H1 (cell line): ENCODE measurements at regions not wholly inside any gene's neighbourhood (a gene's known extent, or its start where the extent isn't known, plus 50 kb on each side); places are given as distances from the start of the nearest gene placed in this dataset.

Experiments used
- CTCF ChIA-PET: fragments of 300-600 bp; sonication (Branson Sonifier 250); formaldehyde crosslinking; loops from one replicate; lab custom pipeline; 2021; ENCODE audit not compliant: partially characterized antibody; lab: Charles Lee
- POLR2A ChIA-PET: fragments of 300-600 bp; sonication (Branson Sonifier 250); formaldehyde crosslinking; loops from one replicate; lab custom pipeline; 2021; ENCODE audit warnings: inconsistent platforms; ENCODE audit not compliant: partially characterized antibody; lab: Charles Lee
- DNase-seq, 2 experiments: peaks; one replicate each; pipeline versions ENCODE4 v3.0.0 to v3.0.0-alpha.2; 2010 to 2022; ENCODE audit warnings: low spot score in 2 of 2, low read depth in 1 of 2, mixed read lengths in 1 of 2
- FAIRE-seq: peaks from 2 replicates; lab custom pipeline; 2011; peaks lifted over from hg19 to GRCh38; lab: Jason Lieb, UNC
- H2AFZ ChIP-seq: 2 replicates; pipeline ENCODE4 v1.8.1; 2012; ENCODE audit warnings: low read length, inconsistent platforms
- H2AK5ac ChIP-seq: 2 replicates; pipeline ENCODE4 v1.6.1; 2013; ENCODE audit warnings: low read depth, low read length
- H2BK120ac ChIP-seq: replicated peaks from 2 replicates; pipeline ENCODE3; 2013; ENCODE audit warnings: low read depth, low read length, inconsistent platforms
- H2BK12ac ChIP-seq: 2 replicates; pipeline ENCODE4 v1.6.1; 2013; ENCODE audit warnings: low read depth, low read length
- H2BK15ac ChIP-seq: 2 replicates; pipeline ENCODE4 v1.6.1; 2013; ENCODE audit warnings: low read length
- H2BK20ac ChIP-seq: 2 replicates; pipeline ENCODE4 v1.6.1; 2013; ENCODE audit warnings: low read length
- H2BK5ac ChIP-seq: 2 replicates; pipeline ENCODE4 v1.6.1; 2013; ENCODE audit warnings: low read depth, low read length
- H3K14ac ChIP-seq: 2 replicates; pipeline ENCODE4 v1.6.1; 2013; ENCODE audit warnings: inconsistent platforms; ENCODE audit not compliant: insufficient read length
- H3K18ac ChIP-seq: 2 replicates; pipeline ENCODE4 v1.6.1; 2013; ENCODE audit warnings: low read length; ENCODE audit errors: extremely low read depth
- H3K23ac ChIP-seq: 2 replicates; pipeline ENCODE4 v1.6.1; 2013; ENCODE audit warnings: inconsistent platforms; ENCODE audit not compliant: insufficient read length
- H3K23me2 ChIP-seq: 2 replicates; pipeline ENCODE4 v1.6.1; 2013; ENCODE audit warnings: low read depth, low read length
- H3K27ac ChIP-seq: 2 replicates; pipeline ENCODE4 v1.6.1; 2011; ENCODE audit warnings: low read depth, low read length, inconsistent platforms
- H3K27me3 ChIP-seq, 4 experiments: replicated peaks in 1 of 4; 1 replicate in 1 of 4; 2 replicates in 3 of 4; pipeline versions ENCODE4 v1.6.1 to v1.8.1; 2011 to 2013; ENCODE audit warnings: low read length in 3 of 4, mild to moderate bottlenecking in 3 of 4, inconsistent platforms in 2 of 4, mixed read lengths in 2 of 4, moderate library complexity in 1 of 4; ENCODE audit not compliant: control insufficient read depth in 3 of 4, insufficient read depth in 3 of 4; ENCODE audit errors: extremely low read depth in 1 of 4
- H3K36me3 ChIP-seq, 4 experiments: 2 replicates each; pipeline versions ENCODE4 v1.6.1 to v1.8.1; 2011 to 2013; ENCODE audit warnings: mild to moderate bottlenecking in 4 of 4, low read length in 3 of 4, moderate library complexity in 2 of 4, control low read depth in 1 of 4, inconsistent platforms in 1 of 4; ENCODE audit not compliant: insufficient read depth in 4 of 4, control insufficient read depth in 2 of 4
- H3K4ac ChIP-seq: replicated peaks from 2 replicates; pipeline ENCODE3; 2013; ENCODE audit warnings: low read length, low read depth, mixed read lengths, inconsistent platforms; ENCODE audit not compliant: insufficient read length
- H3K4me1 ChIP-seq, 4 experiments: replicated peaks in 1 of 4; 1 replicate in 1 of 4; 2 replicates in 3 of 4; pipeline versions ENCODE4 v1.6.1 to v1.8.1; 2011 to 2013; ENCODE audit warnings: low read length in 3 of 4, inconsistent platforms in 2 of 4, mixed read lengths in 1 of 4; ENCODE audit not compliant: insufficient read depth in 4 of 4, control insufficient read depth in 3 of 4
- H3K4me2 ChIP-seq, 2 experiments: 2 replicates each; pipeline versions ENCODE4 v1.6.1 to v1.8.1; 2011 to 2013; ENCODE audit warnings: low read depth in 2 of 2, low read length in 2 of 2, control low read depth in 1 of 2, inconsistent platforms in 1 of 2, mild to moderate bottlenecking in 1 of 2; ENCODE audit not compliant: insufficient read depth in 1 of 2
- H3K4me3 ChIP-seq, 4 experiments: fragments of 200-600, 300-600 bp in 1 of 4; sonication (generic), shearing (Covaris generic), sonication (Bioruptor Twin) in 1 of 4; 2 replicates each; pipeline versions ENCODE4 v1.5.1 to v1.8.1; 2011 to 2016; ENCODE audit warnings: low read length in 4 of 4, low read depth in 3 of 4, control low read depth in 2 of 4, inconsistent platforms in 2 of 4, mild to moderate bottlenecking in 2 of 4, mixed read lengths in 1 of 4, moderate library complexity in 1 of 4; ENCODE audit not compliant: insufficient read depth in 2 of 4; ENCODE audit errors: extremely low read depth in 1 of 4
- H3K56ac ChIP-seq: replicated peaks from 2 replicates; pipeline ENCODE3; 2013; ENCODE audit warnings: low read depth, mild to moderate bottlenecking, mixed read lengths, low read length, inconsistent platforms; ENCODE audit not compliant: insufficient read length
- H3K79me1 ChIP-seq: 2 replicates; pipeline ENCODE4 v1.6.1; 2013; ENCODE audit warnings: low read depth, low read length, control low read depth
- H3K79me2 ChIP-seq, 2 experiments: 2 replicates each; pipeline versions ENCODE4 v1.6.1 to v1.8.1; 2012 to 2013; ENCODE audit warnings: low read length in 2 of 2, mild to moderate bottlenecking in 2 of 2, inconsistent platforms in 1 of 2; ENCODE audit not compliant: insufficient read depth in 2 of 2, control insufficient read depth in 1 of 2
- H3K9ac ChIP-seq, 4 experiments: replicated peaks in 1 of 4; 1 replicate in 1 of 4; 2 replicates in 3 of 4; pipeline versions ENCODE4 v1.6.1 to v1.8.1; 2011 to 2013; ENCODE audit warnings: low read depth in 3 of 4, low read length in 3 of 4, control low read depth in 2 of 4, mild to moderate bottlenecking in 2 of 4, moderate library complexity in 2 of 4, inconsistent platforms in 1 of 4; ENCODE audit errors: extremely low read depth in 1 of 4
- H3K9me3 ChIP-seq, 2 experiments: 2 replicates each; pipeline versions ENCODE4 v1.6.1 to v1.8.1; 2012 to 2013; ENCODE audit warnings: mild to moderate bottlenecking in 2 of 2, moderate library complexity in 2 of 2, control low read depth in 1 of 2, inconsistent platforms in 1 of 2, low read depth in 1 of 2, low read length in 1 of 2, mixed read lengths in 1 of 2; ENCODE audit not compliant: insufficient read depth in 2 of 2
- H4K20me1 ChIP-seq, 2 experiments: replicated peaks in 1 of 2; 2 replicates each; pipeline versions ENCODE3 to v1.8.1; 2011 to 2013; ENCODE audit warnings: inconsistent platforms in 2 of 2, low read length in 2 of 2, mild to moderate bottlenecking in 1 of 2; ENCODE audit not compliant: insufficient read depth in 2 of 2, control insufficient read depth in 1 of 2
- H4K5ac ChIP-seq: 2 replicates; pipeline ENCODE4 v1.6.1; 2013; ENCODE audit warnings: low read length, low read depth, mixed read lengths, inconsistent platforms; ENCODE audit not compliant: insufficient read length
- H4K8ac ChIP-seq: 2 replicates; pipeline ENCODE4 v1.8.0; 2013; ENCODE audit warnings: mild to moderate bottlenecking, moderate library complexity, low read length, inconsistent platforms; ENCODE audit not compliant: insufficient read depth; ENCODE audit errors: extremely low read depth
- H4K91ac ChIP-seq: replicated peaks from 2 replicates; pipeline ENCODE3; 2013; ENCODE audit warnings: low read length, mixed read lengths, inconsistent platforms; ENCODE audit not compliant: insufficient read length
- CREB1 ChIP-seq: IDR thresholded peaks from 2 replicates; pipeline ENCODE4 v1.6.1; 2012; ENCODE audit warnings: inconsistent platforms
- CTBP2 ChIP-seq: IDR thresholded peaks from 2 replicates; pipeline ENCODE4 v1.7.0; 2011; ENCODE audit warnings: borderline replicate concordance, mild to moderate bottlenecking, moderate library complexity, mixed read lengths, low read length; ENCODE audit not compliant: insufficient read depth, insufficient read length
- EGR1 ChIP-seq: IDR thresholded peaks from 2 replicates; pipeline ENCODE4 v1.6.1; 2011; ENCODE audit warnings: low read depth, low read length, borderline replicate concordance
- EP300 ChIP-seq, 2 experiments: IDR thresholded peaks; 1 replicate in 1 of 2; 2 replicates in 1 of 2; pipeline ENCODE4 v1.6.1; 2011 to 2012; ENCODE audit warnings: low read depth in 2 of 2, low read length in 2 of 2, mild to moderate bottlenecking in 2 of 2, borderline replicate concordance in 1 of 2, inconsistent platforms in 1 of 2, moderate library complexity in 1 of 2
- HDAC2 ChIP-seq, 2 experiments: fragments of 300-600 bp in 1 of 2; sonication (generic) in 1 of 2; IDR thresholded peaks; 2 replicates each; pipeline ENCODE4 v1.6.1; 2011 to 2012; ENCODE audit warnings: low read depth in 2 of 2, low read length in 2 of 2, mild to moderate bottlenecking in 2 of 2, moderate library complexity in 2 of 2, borderline replicate concordance in 1 of 2, inconsistent platforms in 1 of 2
- KDM4A ChIP-seq: IDR thresholded peaks from one replicate; pipeline ENCODE4 v1.7.1; 2012; ENCODE audit warnings: low read depth, mild to moderate bottlenecking, moderate library complexity, low read length, inconsistent platforms; ENCODE audit not compliant: severe bottlenecking
- POLR2AphosphoS5 ChIP-seq: IDR thresholded peaks from 2 replicates; pipeline ENCODE4 v1.6.1; 2011; ENCODE audit warnings: low read depth, low read length
- SIX5 ChIP-seq: IDR thresholded peaks from 2 replicates; pipeline ENCODE4 v1.6.1; 2011; ENCODE audit warnings: mild to moderate bottlenecking, low read depth, low read length
- TAF7 ChIP-seq: optimal IDR thresholded peaks from 2 replicates; pipeline ENCODE3; 2011; ENCODE audit warnings: low read depth, mild to moderate bottlenecking, inconsistent platforms, low read length, moderate library complexity, borderline replicate concordance
- WGBS, 2 experiments: shearing (Covaris generic) in 1 of 2; methylation state at CpG; one replicate each; pipeline versions ENCODE4 v1.1.6 to v1.1.7; 2013 to 2015; ENCODE audit warnings: low lambda C conversion rate in 2 of 2, mixed read lengths in 2 of 2, inconsistent platforms in 1 of 2, low coverage in 1 of 2, missing lambda C conversion rate in 1 of 2; ENCODE audit not compliant: insufficient replicate concordance in 2 of 2, insufficient coverage in 1 of 2, insufficient read length in 1 of 2; ENCODE audit errors: extremely low coverage in 1 of 2, missing lambda C conversion rate in 1 of 2; 5-methylcytosine and 5-hydroxymethylcytosine counted together
- TF ChIP-seq, protein P1 (sequence below), 3 experiments: IDR thresholded peaks; 1 replicate in 2 of 3; 2 replicates in 1 of 3; pipeline versions ENCODE4 v1.5.1 to v1.6.1; 2011; ENCODE audit warnings: low read length in 3 of 3, mild to moderate bottlenecking in 3 of 3, inconsistent platforms in 2 of 3, low read depth in 1 of 3, moderate library complexity in 1 of 3; ENCODE audit not compliant: insufficient read depth in 1 of 3; ENCODE audit errors: control extremely low read depth in 1 of 3
- TF ChIP-seq, protein P2 (sequence below): IDR thresholded peaks from 2 replicates; pipeline ENCODE4 v1.6.1; 2011; ENCODE audit warnings: low read depth, mild to moderate bottlenecking, low read length; ENCODE audit not compliant: insufficient read depth

DNA sequence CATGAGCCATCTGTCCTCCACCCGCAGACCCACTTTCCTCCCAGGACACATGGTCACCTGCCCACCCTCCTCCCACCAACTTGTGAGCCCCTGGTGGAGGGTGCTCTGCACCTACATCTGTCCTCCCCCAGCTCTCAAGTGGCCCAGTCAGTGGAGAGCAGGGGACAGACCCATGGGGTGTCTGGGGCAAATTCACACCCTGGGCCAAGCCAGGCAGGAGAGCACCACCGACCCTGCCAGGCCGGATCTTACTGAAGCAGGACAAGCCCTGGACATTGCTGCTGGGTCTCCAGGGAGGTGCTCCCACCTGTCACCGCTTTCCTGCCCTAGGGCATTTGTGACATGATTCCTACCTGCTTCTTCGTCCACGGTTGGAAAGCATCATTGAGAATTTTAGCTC lies 221.6 kb downstream of the TUBA3C start:
- 88% methylated on average over 6 of the region's 6 CpGs; no CpG with 5 or more reads in 1 of the 2 experiments for WGBS, 2 experiments
- Histone ChIP-seq H3K4ac (no peak overlapping the region), H3K4me2 (no peak overlapping the region), H4K20me1 (peaks cover 0 to 5% of the 10 kb centered on the region in 2 experiments), H2BK12ac (no peak overlapping the region), H2AK5ac (no peak overlapping the region), H3K79me1 (no peaks in the 10 kb centered on the region), H3K9me3 (peaks cover 83 to 95% of the 10 kb centered on the region in 2 experiments), H3K27me3 (no peaks in the 10 kb centered on the region), H2BK5ac (no peak overlapping the region), H2BK120ac (no peak overlapping the region), H3K27ac (no peak overlapping the region), H3K4me1 (no peaks in the 10 kb centered on the region), H3K23me2 (peaks cover 13% of the 10 kb centered on the region; the same call in 1 of the 2 replicates), H4K5ac (no peak overlapping the region), H3K36me3 (no peaks in the 10 kb centered on the region), H3K18ac (no peak overlapping the region), H2BK15ac (no peak overlapping the region), H3K4me3 (no peak overlapping the region), H3K79me2 (no peaks in the 10 kb centered on the region), H3K56ac (no peak overlapping the region), H3K14ac (no peak overlapping the region), H4K91ac (no peak overlapping the region), H3K23ac (no peak overlapping the region), H2BK20ac (no peak overlapping the region), H4K8ac (no peak overlapping the region), H2AFZ (no peak overlapping the region), H3K9ac (no peak overlapping the region)
- POLR2A ChIA-PET, result no interaction called here
- TF ChIP-seq HDAC2 (IDR thresholded peaks at IDR 0.05; ENCODE audit: borderline replicate concordance in 1 of 2, low read depth in 2 of 2, low read length in 2 of 2) (no peak), EGR1 (no peak), POLR2AphosphoS5 (no peak), SIX5 (no peak), CTBP2 (no peak), KDM4A (no peak), TAF7 (no peak), EP300 (IDR thresholded peaks at IDR 0.05; ENCODE audit: borderline replicate concordance in 1 of 2, low read depth in 2 of 2, low read length in 2 of 2) (no peak), CREB1 (no peak)
- TF ChIP-seq, protein P1, sequence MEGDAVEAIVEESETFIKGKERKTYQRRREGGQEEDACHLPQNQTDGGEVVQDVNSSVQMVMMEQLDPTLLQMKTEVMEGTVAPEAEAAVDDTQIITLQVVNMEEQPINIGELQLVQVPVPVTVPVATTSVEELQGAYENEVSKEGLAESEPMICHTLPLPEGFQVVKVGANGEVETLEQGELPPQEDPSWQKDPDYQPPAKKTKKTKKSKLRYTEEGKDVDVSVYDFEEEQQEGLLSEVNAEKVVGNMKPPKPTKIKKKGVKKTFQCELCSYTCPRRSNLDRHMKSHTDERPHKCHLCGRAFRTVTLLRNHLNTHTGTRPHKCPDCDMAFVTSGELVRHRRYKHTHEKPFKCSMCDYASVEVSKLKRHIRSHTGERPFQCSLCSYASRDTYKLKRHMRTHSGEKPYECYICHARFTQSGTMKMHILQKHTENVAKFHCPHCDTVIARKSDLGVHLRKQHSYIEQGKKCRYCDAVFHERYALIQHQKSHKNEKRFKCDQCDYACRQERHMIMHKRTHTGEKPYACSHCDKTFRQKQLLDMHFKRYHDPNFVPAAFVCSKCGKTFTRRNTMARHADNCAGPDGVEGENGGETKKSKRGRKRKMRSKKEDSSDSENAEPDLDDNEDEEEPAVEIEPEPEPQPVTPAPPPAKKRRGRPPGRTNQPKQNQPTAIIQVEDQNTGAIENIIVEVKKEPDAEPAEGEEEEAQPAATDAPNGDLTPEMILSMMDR (IDR thresholded peaks at IDR 0.05; ENCODE audit: control extremely low read depth in 1 of 3, insufficient read depth in 1 of 3, low read depth in 1 of 3, low read length in 3 of 3), result no peak
- TF ChIP-seq, protein P2, sequence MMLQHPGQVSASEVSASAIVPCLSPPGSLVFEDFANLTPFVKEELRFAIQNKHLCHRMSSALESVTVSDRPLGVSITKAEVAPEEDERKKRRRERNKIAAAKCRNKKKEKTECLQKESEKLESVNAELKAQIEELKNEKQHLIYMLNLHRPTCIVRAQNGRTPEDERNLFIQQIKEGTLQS, result no peak
- FAIRE-seq, result no peak
- no peak for DNase-seq
- CTCF ChIA-PET, result no interaction called here
